H9 (cell line): ENCODE measurements at regions not wholly inside any gene's neighbourhood (a gene's known extent, or its start where the extent isn't known, plus 50 kb on each side); places are given as distances from the start of the nearest gene placed in this dataset.

ENCODE experiments used
- DNase-seq: peaks from one replicate; pipeline ENCODE4 v3.0.0-alpha.2; 2017
- H2AFZ ChIP-seq: one replicate; pipeline ENCODE4 v1.6.1; 2013; ENCODE audit warnings: mild to moderate bottlenecking, low read length, control low read depth, moderate library complexity
- H2AK5ac ChIP-seq: 2 replicates; pipeline ENCODE4 v1.6.1; 2013; ENCODE audit warnings: low read length, control low read depth, mixed read lengths; ENCODE audit not compliant: insufficient read length
- H2BK120ac ChIP-seq: one replicate; pipeline ENCODE4 v1.6.1; 2013; ENCODE audit warnings: low read depth, mild to moderate bottlenecking, low read length, control low read depth, inconsistent platforms; ENCODE audit not compliant: poor library complexity, severe bottlenecking
- H2BK12ac ChIP-seq: 2 replicates; pipeline ENCODE4 v1.6.1; 2013; ENCODE audit warnings: low read length, control low read depth, mixed read lengths, low read depth; ENCODE audit not compliant: insufficient read length
- H2BK15ac ChIP-seq: 2 replicates; pipeline ENCODE4 v1.6.1; 2013; ENCODE audit warnings: low read depth, low read length, control low read depth
- H2BK20ac ChIP-seq: one replicate; pipeline ENCODE4 v1.6.1; 2013; ENCODE audit warnings: low read depth, mild to moderate bottlenecking, low read length, control low read depth, inconsistent platforms; ENCODE audit not compliant: poor library complexity, severe bottlenecking
- H2BK5ac ChIP-seq: 2 replicates; pipeline ENCODE4 v1.6.1; 2013; ENCODE audit warnings: low read length, control low read depth, mixed read lengths; ENCODE audit not compliant: insufficient read length
- H3K14ac ChIP-seq: 2 replicates; pipeline ENCODE4 v1.6.1; 2013; ENCODE audit warnings: low read length, control low read depth; ENCODE audit not compliant: insufficient read depth
- H3K18ac ChIP-seq: 2 replicates; pipeline ENCODE4 v1.6.1; 2013; ENCODE audit warnings: low read depth, mild to moderate bottlenecking, mixed read lengths, low read length, control low read depth; ENCODE audit not compliant: insufficient read length
- H3K23ac ChIP-seq: 2 replicates; pipeline ENCODE4 v1.6.1; 2013; ENCODE audit warnings: low read length, control low read depth, mixed read lengths, low read depth; ENCODE audit not compliant: insufficient read length
- H3K23me2 ChIP-seq: 2 replicates; pipeline ENCODE4 v1.6.1; 2013; ENCODE audit warnings: low read depth, mild to moderate bottlenecking, mixed read lengths, low read length, control low read depth; ENCODE audit not compliant: insufficient read length, poor library complexity, severe bottlenecking
- H3K27ac ChIP-seq: 2 replicates; pipeline ENCODE4 v1.5.1; 2013; ENCODE audit warnings: low read length, control low read depth, mixed read lengths, low read depth; ENCODE audit not compliant: insufficient read length
- H3K27me3 ChIP-seq: 2 replicates; pipeline ENCODE4 v1.6.1; 2013; ENCODE audit warnings: low read length, control low read depth, inconsistent platforms; ENCODE audit not compliant: insufficient read depth
- H3K4ac ChIP-seq: 2 replicates; pipeline ENCODE4 v1.6.1; 2013; ENCODE audit warnings: low read depth, mild to moderate bottlenecking, control low read depth, inconsistent platforms, low read length, moderate library complexity
- H3K4me1 ChIP-seq: 2 replicates; pipeline ENCODE4 v1.6.1; 2013; ENCODE audit warnings: low read length, control low read depth, inconsistent platforms; ENCODE audit not compliant: insufficient read depth
- H3K4me2 ChIP-seq: 2 replicates; pipeline ENCODE4 v1.6.1; 2013; ENCODE audit warnings: low read length, control low read depth, mixed read lengths; ENCODE audit not compliant: insufficient read length, insufficient read depth
- H3K56ac ChIP-seq: 2 replicates; pipeline ENCODE4 v1.6.1; 2013; ENCODE audit warnings: low read depth, mild to moderate bottlenecking, mixed read lengths, low read length, control low read depth; ENCODE audit not compliant: insufficient read length
- H3K79me1 ChIP-seq: 2 replicates; pipeline ENCODE4 v1.6.1; 2013; ENCODE audit warnings: low read depth, mild to moderate bottlenecking, moderate library complexity, low read length, control low read depth, inconsistent platforms; ENCODE audit not compliant: insufficient read depth, poor library complexity, severe bottlenecking
- H3K79me2 ChIP-seq: 2 replicates; pipeline ENCODE4 v1.6.1; 2013; ENCODE audit warnings: low read length, control low read depth, inconsistent platforms; ENCODE audit not compliant: insufficient read depth
- H3K9ac ChIP-seq: 2 replicates; pipeline ENCODE4 v1.6.1; 2013; ENCODE audit warnings: low read length, control low read depth, mixed read lengths; ENCODE audit not compliant: insufficient read length; ENCODE audit errors: extremely low read depth
- H3K9me3 ChIP-seq: one replicate; pipeline ENCODE4 v1.6.1; 2013; ENCODE audit warnings: low read depth, low read length, inconsistent platforms; ENCODE audit not compliant: control insufficient read depth
- H3T11ph ChIP-seq: one replicate; pipeline ENCODE4 v1.6.1; 2013; ENCODE audit warnings: mild to moderate bottlenecking, low read length, control low read depth, inconsistent platforms
- H4K20me1 ChIP-seq: one replicate; pipeline ENCODE4 v1.6.1; 2013; ENCODE audit not compliant: control insufficient read depth, insufficient read length, insufficient read depth
- H4K5ac ChIP-seq: 2 replicates; pipeline ENCODE4 v1.6.1; 2013; ENCODE audit warnings: low read depth, mild to moderate bottlenecking, mixed read lengths, low read length, control low read depth; ENCODE audit not compliant: insufficient read length
- H4K8ac ChIP-seq: replicated peaks from 2 replicates; pipeline ENCODE4 v1.6.1; 2013; ENCODE audit warnings: low read length, control low read depth, mixed read lengths, low read depth; ENCODE audit not compliant: insufficient read length
- H4K91ac ChIP-seq: 2 replicates; pipeline ENCODE4 v1.6.1; 2013; ENCODE audit warnings: low read depth, mild to moderate bottlenecking, moderate library complexity, mixed read lengths, low read length, control low read depth; ENCODE audit not compliant: insufficient read length
- H3K27ac Mint-ChIP-seq, 3 experiments: 2 replicates in 2 of 3; 3 replicates in 1 of 3; pipeline ENCODE4 v1.8.0; 2020 to 2021; ENCODE audit warnings: mixed read lengths in 3 of 3, mild to moderate bottlenecking in 1 of 3, moderate library complexity in 1 of 3
- H3K27me3 Mint-ChIP-seq: 2 replicates; pipeline ENCODE4 v1.8.0; 2021; ENCODE audit warnings: low read depth, mild to moderate bottlenecking, moderate library complexity, mixed read lengths
- H3K36me3 Mint-ChIP-seq, 3 experiments: 2 replicates in 2 of 3; 3 replicates in 1 of 3; pipeline ENCODE4 v1.8.0; 2020 to 2021; ENCODE audit warnings: low read depth in 3 of 3, mixed read lengths in 3 of 3; ENCODE audit not compliant: insufficient read depth in 1 of 3
- H3K4me1 Mint-ChIP-seq, 2 experiments: 2 replicates each; pipeline ENCODE4 v1.8.0; 2020; ENCODE audit warnings: mixed read lengths in 2 of 2
- H3K4me3 Mint-ChIP-seq, 2 experiments: 2 replicates in 1 of 2; 3 replicates in 1 of 2; pipeline ENCODE4 v1.8.0; 2020 to 2021; ENCODE audit warnings: mild to moderate bottlenecking in 2 of 2, mixed read lengths in 2 of 2, moderate library complexity in 1 of 2
- H3K9me3 Mint-ChIP-seq, 2 experiments: 2 replicates in 1 of 2; 3 replicates in 1 of 2; pipeline ENCODE4 v1.8.0; 2020; ENCODE audit warnings: mild to moderate bottlenecking in 2 of 2, mixed read lengths in 2 of 2, moderate library complexity in 1 of 2
- CTCF ChIP-seq: fragments of 200-600 bp; sonication (generic); conservative IDR thresholded peaks from 3 replicates; pipeline ENCODE4 v1.8.0; 2021; ENCODE audit warnings: antibody characterized with exemption, mild to moderate bottlenecking
- WGBS: extraction: QIAGEN DNeasy Blood & Tissue Kit; methylation state at CpG from one replicate; pipeline ENCODE4 v1.1.7; 2013; ENCODE audit warnings: missing lambda C conversion rate, low lambda C conversion rate, mixed read lengths; ENCODE audit not compliant: insufficient read length; ENCODE audit errors: extremely low coverage; 5-methylcytosine and 5-hydroxymethylcytosine counted together

- H3K23me2 ChIP-seq, result no peaks in the 10 kb centered on the region
- no peak overlapping the region for H3K27ac ChIP-seq
- no peak overlapping the region for H4K8ac ChIP-seq
- H2BK12ac ChIP-seq, result no peak overlapping the region
- no peak overlapping the region for H3K9ac ChIP-seq
- no peak overlapping the region for H2BK120ac ChIP-seq
- no peak overlapping the region for H3K4ac ChIP-seq
- no peak overlapping the region for H3K27ac Mint-ChIP-seq
- no peak for TF ChIP-seq CTCF
- no peaks in the 10 kb centered on the region for H3K27me3 Mint-ChIP-seq
- no peak overlapping the region for H3T11ph ChIP-seq
- no peak overlapping the region for H2BK20ac ChIP-seq
- no peak overlapping the region for H2BK5ac ChIP-seq
- no peaks in the 10 kb centered on the region for H3K79me1 ChIP-seq
- H2AFZ ChIP-seq, result no peak overlapping the region
- H3K14ac ChIP-seq, result no peak overlapping the region
- H3K79me2 ChIP-seq, result no peaks in the 10 kb centered on the region
- H3K9me3 ChIP-seq, result no peaks in the 10 kb centered on the region
- DNase-seq, result no peak
- no peak overlapping the region for H3K4me2 ChIP-seq
- H2AK5ac ChIP-seq, result no peak overlapping the region
- H3K4me1 ChIP-seq, result no peaks in the 10 kb centered on the region; the same call in 1 of the 2 replicates
- no peak overlapping the region for H3K18ac ChIP-seq
- no peaks in the 10 kb centered on the region; a peak in 2 of 5 replicates for H3K9me3 Mint-ChIP-seq
- H3K4me1 Mint-ChIP-seq, result no peaks in the 10 kb centered on the region
- H4K91ac ChIP-seq, result no peak overlapping the region
- H4K20me1 ChIP-seq, result no peaks in the 10 kb centered on the region
- no peak overlapping the region for H3K23ac ChIP-seq
- no peak overlapping the region for H2BK15ac ChIP-seq
- H4K5ac ChIP-seq, result no peak overlapping the region
- H3K56ac ChIP-seq, result no peak overlapping the region
- no peaks in the 10 kb centered on the region; a peak in 1 of 7 replicates for H3K36me3 Mint-ChIP-seq
- H3K27me3 ChIP-seq, result no peaks in the 10 kb centered on the region
- no peak overlapping the region for H3K4me3 Mint-ChIP-seq
- no CpG with 5 or more reads among the region's 2 CpGs for WGBS
Observed at GRCh38 chr11:104329078-104329665, 165.2 kb upstream of the PDGFD start.
